ENCODE measurements at regions not wholly inside any gene's neighbourhood (a gene's known extent, or its start where the extent isn't known, plus 50 kb on each side); places are given as distances from the start of the nearest gene placed in this dataset.

DNA sequence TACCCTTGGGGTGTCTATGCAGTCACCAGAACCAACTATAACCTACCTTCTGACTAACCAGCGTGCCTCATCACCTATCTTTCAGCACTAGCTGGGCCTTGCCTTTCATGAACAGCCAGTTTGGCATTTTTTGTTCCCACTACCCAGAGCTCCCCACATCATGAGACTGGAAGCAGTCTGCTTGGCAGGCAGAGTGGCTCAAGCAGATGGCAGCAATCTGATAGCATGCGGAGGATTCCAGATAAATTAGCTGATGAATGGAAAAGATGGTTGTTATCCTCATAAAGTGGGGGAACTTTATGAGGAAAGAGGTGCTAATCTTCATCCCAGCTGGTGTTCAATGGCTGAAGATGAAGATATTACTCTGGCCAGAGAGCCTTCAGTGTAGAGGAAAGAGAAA is 243.2 kb upstream of the EDA2R start:
- TF ChIP-seq, protein P1, sequence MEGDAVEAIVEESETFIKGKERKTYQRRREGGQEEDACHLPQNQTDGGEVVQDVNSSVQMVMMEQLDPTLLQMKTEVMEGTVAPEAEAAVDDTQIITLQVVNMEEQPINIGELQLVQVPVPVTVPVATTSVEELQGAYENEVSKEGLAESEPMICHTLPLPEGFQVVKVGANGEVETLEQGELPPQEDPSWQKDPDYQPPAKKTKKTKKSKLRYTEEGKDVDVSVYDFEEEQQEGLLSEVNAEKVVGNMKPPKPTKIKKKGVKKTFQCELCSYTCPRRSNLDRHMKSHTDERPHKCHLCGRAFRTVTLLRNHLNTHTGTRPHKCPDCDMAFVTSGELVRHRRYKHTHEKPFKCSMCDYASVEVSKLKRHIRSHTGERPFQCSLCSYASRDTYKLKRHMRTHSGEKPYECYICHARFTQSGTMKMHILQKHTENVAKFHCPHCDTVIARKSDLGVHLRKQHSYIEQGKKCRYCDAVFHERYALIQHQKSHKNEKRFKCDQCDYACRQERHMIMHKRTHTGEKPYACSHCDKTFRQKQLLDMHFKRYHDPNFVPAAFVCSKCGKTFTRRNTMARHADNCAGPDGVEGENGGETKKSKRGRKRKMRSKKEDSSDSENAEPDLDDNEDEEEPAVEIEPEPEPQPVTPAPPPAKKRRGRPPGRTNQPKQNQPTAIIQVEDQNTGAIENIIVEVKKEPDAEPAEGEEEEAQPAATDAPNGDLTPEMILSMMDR (IDR thresholded peaks at IDR 0.05): no peak
- TF ChIP-seq POLR2A (IDR thresholded peaks at IDR 0.05): no peak

Data from body of pancreas (tissue), 4 donors.